CD4-positive, alpha-beta memory T cell (primary cell): ENCODE measurements at regions not wholly inside any gene's neighbourhood (a gene's known extent, or its start where the extent isn't known, plus 50 kb on each side); places are given as distances from the start of the nearest gene placed in this dataset.
A peak's percentile ranks its signal among the peaks of the same experiment; 100 is the strongest.
"Not testable (repeated sequence)": the region's sequence is repeated elsewhere in the genome, so short reads cannot be mapped to it uniquely, and the experiment has no call there.

Experiments used
- CTCF ChIA-PET: fragments of 350-600 bp; sonication (Branson Sonifier 250); formaldehyde crosslinking; loops from one replicate; lab custom pipeline; 2021; ENCODE audit warnings: inconsistent platforms; ENCODE audit not compliant: partially characterized antibody; lab: Charles Lee
- POLR2A ChIA-PET: fragments of 350-600 bp; sonication (Branson Sonifier 250); formaldehyde crosslinking; loops from one replicate; lab custom pipeline; 2021; ENCODE audit not compliant: partially characterized antibody; lab: Charles Lee
- DNase-seq, 5 donors: peaks; one replicate each; pipeline versions ENCODE4 v3.0.0 to v3.0.0-alpha.2; 2020 to 2022; ENCODE audit warnings: mixed read lengths in 1 of 5
- H3K27ac ChIP-seq: one replicate; pipeline ENCODE4 v1.7.0; 2013; ENCODE audit warnings: low read depth, low read length
- H3K27me3 ChIP-seq: 2 replicates; pipeline ENCODE4 v1.7.0; 2013; ENCODE audit warnings: mild to moderate bottlenecking, low read length, moderate library complexity; ENCODE audit not compliant: insufficient read depth
- H3K36me3 ChIP-seq: 2 replicates; pipeline ENCODE4 v1.7.0; 2013; ENCODE audit warnings: mild to moderate bottlenecking, low read length, moderate library complexity; ENCODE audit not compliant: insufficient read depth
- H3K4me1 ChIP-seq: 2 replicates; pipeline ENCODE4 v1.7.0; 2013; ENCODE audit warnings: mild to moderate bottlenecking, low read length, moderate library complexity; ENCODE audit not compliant: insufficient read depth
- H3K4me3 ChIP-seq, 2 donors: one replicate each; pipeline ENCODE4 v1.7.0; 2013; ENCODE audit warnings: low read length in 2 of 2, mild to moderate bottlenecking in 1 of 2
- H3K9me3 ChIP-seq, 2 donors: one replicate each; pipeline ENCODE4 v1.7.0; 2013; ENCODE audit warnings: low read length in 2 of 2, control low read depth in 1 of 2; ENCODE audit not compliant: control insufficient read depth in 1 of 2
- H3K27ac Mint-ChIP-seq, 7 donors: one replicate each; pipeline ENCODE4 v1.8.0; 2020 to 2021; ENCODE audit warnings: mixed read lengths in 7 of 7, mild to moderate bottlenecking in 6 of 7, inconsistent platforms in 3 of 7, moderate library complexity in 3 of 7
- H3K27me3 Mint-ChIP-seq, 2 donors: one replicate each; pipeline ENCODE4 v1.8.0; 2020 to 2021; ENCODE audit warnings: mixed read lengths in 2 of 2
- H3K36me3 Mint-ChIP-seq, 2 donors: one replicate each; pipeline ENCODE4 v1.8.0; 2020 to 2021; ENCODE audit warnings: mixed read lengths in 2 of 2, inconsistent platforms in 1 of 2, mild to moderate bottlenecking in 1 of 2
- H3K4me1 Mint-ChIP-seq, 4 donors: one replicate each; pipeline ENCODE4 v1.8.0; 2020 to 2021; ENCODE audit warnings: mixed read lengths in 4 of 4, mild to moderate bottlenecking in 1 of 4
- H3K4me3 Mint-ChIP-seq, 8 donors: one replicate each; pipeline ENCODE4 v1.8.0; 2020 to 2021; ENCODE audit warnings: mixed read lengths in 8 of 8, mild to moderate bottlenecking in 7 of 8, moderate library complexity in 6 of 8, inconsistent platforms in 3 of 8
- H3K9me3 Mint-ChIP-seq, 8 donors: one replicate each; pipeline ENCODE4 v1.8.0; 2020 to 2021; ENCODE audit warnings: mixed read lengths in 8 of 8, mild to moderate bottlenecking in 5 of 8, inconsistent platforms in 3 of 8, moderate library complexity in 1 of 8
- intact Hi-C: fragments of 100-400 bp; cut with micrococcal nuclease; formaldehyde crosslinking; loops from one replicate; pipeline ENCODE4 v1.15.1; 2023

- H3K4me3 Mint-ChIP-seq, DNase-seq, H3K4me3 ChIP-seq, H3K9me3 Mint-ChIP-seq, CTCF ChIA-PET, H3K27me3 Mint-ChIP-seq, POLR2A ChIA-PET, H3K4me1 ChIP-seq, intact Hi-C loops, H3K27me3 ChIP-seq, H3K36me3 Mint-ChIP-seq, H3K36me3 ChIP-seq, H3K27ac Mint-ChIP-seq, H3K4me1 Mint-ChIP-seq, H3K27ac ChIP-seq, H3K9me3 ChIP-seq: not testable (repeated sequence)
Observed at GRCh38 chr15:21774760-21775159, 102.8 kb downstream of the POTEB start.

- DNase-seq, H3K36me3 Mint-ChIP-seq, H3K36me3 ChIP-seq, H3K27ac Mint-ChIP-seq, H3K9me3 Mint-ChIP-seq, CTCF ChIA-PET, H3K4me1 Mint-ChIP-seq, H3K9me3 ChIP-seq, H3K27me3 Mint-ChIP-seq, H3K4me3 Mint-ChIP-seq, H3K4me1 ChIP-seq, POLR2A ChIA-PET, H3K27me3 ChIP-seq, H3K27ac ChIP-seq, H3K4me3 ChIP-seq, intact Hi-C loops: not testable (repeated sequence)
Observed at GRCh38 chr15:21766524-21766923, 111.0 kb downstream of the POTEB start.

GRCh38 chr15:21763756-21764155 is 113.8 kb downstream of the POTEB start:
- H3K4me1 Mint-ChIP-seq, H3K4me3 ChIP-seq, H3K9me3 Mint-ChIP-seq, H3K9me3 ChIP-seq, H3K36me3 ChIP-seq, POLR2A ChIA-PET, H3K27me3 Mint-ChIP-seq, H3K27me3 ChIP-seq, CTCF ChIA-PET, H3K27ac ChIP-seq, H3K27ac Mint-ChIP-seq, H3K4me3 Mint-ChIP-seq, H3K4me1 ChIP-seq, DNase-seq, H3K36me3 Mint-ChIP-seq, intact Hi-C loops: not testable (repeated sequence)

DNA sequence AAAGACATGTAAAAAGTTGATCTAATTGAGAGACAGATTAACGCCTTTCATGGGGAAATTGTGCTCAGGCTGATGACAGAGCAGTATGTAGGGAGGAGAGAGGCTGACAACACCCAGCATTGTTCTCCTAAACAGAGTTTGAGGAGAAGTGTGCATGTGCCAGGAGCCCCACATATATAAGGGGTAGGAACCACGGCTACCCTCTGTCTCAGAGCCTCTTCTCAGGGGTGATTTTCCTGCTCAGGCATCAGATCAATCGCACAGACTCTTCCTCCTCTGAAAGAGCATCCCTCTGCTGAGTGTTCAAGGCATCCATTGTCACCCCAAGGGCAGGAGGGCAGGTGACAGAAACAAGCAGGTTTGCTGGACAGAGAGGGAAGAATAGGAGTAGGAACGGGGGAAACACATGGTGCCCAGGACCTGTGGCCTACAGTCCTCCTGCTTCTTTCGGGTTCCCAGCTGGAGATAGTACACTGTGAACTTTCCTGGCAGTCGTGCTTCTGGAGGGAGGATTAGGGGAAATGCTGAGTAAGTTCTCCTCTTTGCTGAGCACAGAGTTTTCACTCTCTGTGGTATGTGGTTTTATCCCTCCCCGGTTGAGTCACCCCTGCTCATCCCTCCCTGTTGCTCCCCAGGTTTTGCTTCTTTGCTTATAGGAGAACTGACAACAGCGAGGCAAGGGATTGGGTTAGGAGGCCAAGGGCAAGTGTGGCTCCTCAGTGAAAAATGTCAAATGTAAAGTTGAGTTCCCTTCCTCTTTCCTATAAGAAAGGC is 117.1 kb downstream of the POTEB start:
- CTCF ChIA-PET, DNase-seq, POLR2A ChIA-PET: not testable (repeated sequence)

GRCh38 chr15:21759401-21760165 is 118.0 kb downstream of the POTEB start:
- POLR2A ChIA-PET, H3K27ac ChIP-seq, H3K4me3 Mint-ChIP-seq, H3K9me3 ChIP-seq, H3K4me1 ChIP-seq, CTCF ChIA-PET, H3K36me3 Mint-ChIP-seq, H3K27ac Mint-ChIP-seq, H3K27me3 Mint-ChIP-seq, intact Hi-C loops, H3K36me3 ChIP-seq, H3K27me3 ChIP-seq, H3K4me3 ChIP-seq, H3K9me3 Mint-ChIP-seq, H3K4me1 Mint-ChIP-seq, DNase-seq: not testable (repeated sequence)

More for the DNA sequence above, 117.1 kb downstream of the POTEB start:
- H3K27ac ChIP-seq, H3K9me3 ChIP-seq, intact Hi-C loops, H3K27ac Mint-ChIP-seq, H3K9me3 Mint-ChIP-seq, H3K27me3 Mint-ChIP-seq, H3K4me3 ChIP-seq, H3K4me3 Mint-ChIP-seq, H3K36me3 ChIP-seq, H3K36me3 Mint-ChIP-seq, H3K27me3 ChIP-seq, H3K4me1 ChIP-seq, H3K4me1 Mint-ChIP-seq: not testable (repeated sequence)

GRCh38 chr15:21753838-21754237 is 123.7 kb downstream of the POTEB start:
- H3K27me3 Mint-ChIP-seq, H3K9me3 ChIP-seq, H3K27ac Mint-ChIP-seq, H3K27ac ChIP-seq, DNase-seq, H3K4me3 Mint-ChIP-seq, intact Hi-C loops, H3K4me3 ChIP-seq, H3K36me3 Mint-ChIP-seq, H3K27me3 ChIP-seq, POLR2A ChIA-PET, CTCF ChIA-PET, H3K4me1 ChIP-seq, H3K4me1 Mint-ChIP-seq, H3K9me3 Mint-ChIP-seq, H3K36me3 ChIP-seq: not testable (repeated sequence)

DNA sequence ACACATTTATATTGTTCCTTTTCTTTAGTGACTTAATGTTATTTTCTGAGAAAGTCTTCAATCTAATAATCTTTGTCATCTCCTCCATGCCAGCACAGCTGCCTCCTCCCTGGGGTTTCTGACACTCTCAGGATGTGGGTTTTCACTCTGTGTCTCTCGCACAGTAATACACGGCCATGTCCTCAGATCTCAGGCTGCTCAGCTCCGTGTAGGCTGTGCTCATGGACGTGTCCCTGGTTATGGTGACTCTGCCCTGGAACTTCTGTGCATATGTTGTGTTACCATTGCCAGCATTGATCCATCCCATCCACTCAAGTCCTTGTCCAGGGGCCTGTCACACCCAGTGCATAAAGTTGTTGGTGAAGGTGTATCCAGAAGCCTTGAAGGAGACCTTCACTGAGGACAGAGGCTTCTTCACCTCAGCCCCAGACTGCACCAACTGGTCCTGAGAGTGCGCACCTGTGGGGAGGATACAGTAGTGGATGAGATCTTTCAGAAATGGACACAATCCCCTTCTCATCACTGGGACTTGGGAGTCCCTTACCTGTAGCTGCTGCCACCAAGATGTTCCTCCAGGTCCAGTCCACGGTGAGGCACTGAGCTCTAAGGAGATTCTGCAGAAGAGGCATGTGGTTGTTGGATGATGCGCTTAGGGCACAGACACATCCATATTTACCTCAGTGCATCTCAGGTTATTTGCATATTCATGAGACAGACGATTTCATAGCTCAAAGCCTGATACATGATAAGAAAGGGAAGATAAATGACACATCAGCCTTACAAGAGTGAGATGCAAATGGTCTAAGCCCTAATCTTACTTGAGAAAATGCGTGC is 125.2 kb downstream of the POTEB start:
- H3K36me3 ChIP-seq, H3K27ac ChIP-seq, H3K9me3 Mint-ChIP-seq, POLR2A ChIA-PET, H3K27ac Mint-ChIP-seq, intact Hi-C loops, H3K4me3 ChIP-seq, H3K36me3 Mint-ChIP-seq, H3K27me3 ChIP-seq, H3K4me1 Mint-ChIP-seq, CTCF ChIA-PET, H3K4me3 Mint-ChIP-seq, H3K4me1 ChIP-seq, H3K9me3 ChIP-seq, H3K27me3 Mint-ChIP-seq: not testable (repeated sequence)
- DNase-seq = peak in 1 of 5 donors; percentile 33
